ENCODE measurements at regions not wholly inside any gene's neighbourhood (a gene's known extent, or its start where the extent isn't known, plus 50 kb on each side); places are given as distances from the start of the nearest gene placed in this dataset.

DNA sequence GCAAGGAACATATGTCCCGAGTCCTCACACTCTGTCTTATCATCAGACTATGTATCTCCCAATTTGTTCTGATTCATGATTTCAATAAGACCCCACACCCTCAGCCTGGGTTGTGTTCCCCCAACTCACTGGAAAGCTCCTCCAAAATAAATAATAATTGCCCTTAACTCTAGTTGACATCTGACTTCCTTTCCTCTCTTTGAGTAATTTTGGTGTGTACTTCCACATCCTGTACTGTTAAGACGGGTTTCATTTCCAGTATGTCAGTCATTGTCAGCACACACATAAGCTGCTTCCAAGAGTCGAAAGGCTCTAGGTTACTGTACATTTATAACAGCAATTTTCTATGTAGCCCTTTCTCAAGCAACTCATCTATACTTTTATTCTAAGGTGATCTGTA, 52.2 kb upstream of the C1QTNF7 start:
- H3K9me3 ChIP-seq, result no peaks in the 10 kb centered on the region
- ATAC-seq (no peak), DNase-seq (no peak)
- H3K27ac ChIP-seq, result peak overlapping the region; percentile 52
- H3K4me1 ChIP-seq, result no peaks in the 10 kb centered on the region
- peak overlapping the region; percentile 52 for H3K4me3 ChIP-seq
- intact Hi-C loops (cut with DNase I), result no loop called here
- TF ChIP-seq, protein P1, sequence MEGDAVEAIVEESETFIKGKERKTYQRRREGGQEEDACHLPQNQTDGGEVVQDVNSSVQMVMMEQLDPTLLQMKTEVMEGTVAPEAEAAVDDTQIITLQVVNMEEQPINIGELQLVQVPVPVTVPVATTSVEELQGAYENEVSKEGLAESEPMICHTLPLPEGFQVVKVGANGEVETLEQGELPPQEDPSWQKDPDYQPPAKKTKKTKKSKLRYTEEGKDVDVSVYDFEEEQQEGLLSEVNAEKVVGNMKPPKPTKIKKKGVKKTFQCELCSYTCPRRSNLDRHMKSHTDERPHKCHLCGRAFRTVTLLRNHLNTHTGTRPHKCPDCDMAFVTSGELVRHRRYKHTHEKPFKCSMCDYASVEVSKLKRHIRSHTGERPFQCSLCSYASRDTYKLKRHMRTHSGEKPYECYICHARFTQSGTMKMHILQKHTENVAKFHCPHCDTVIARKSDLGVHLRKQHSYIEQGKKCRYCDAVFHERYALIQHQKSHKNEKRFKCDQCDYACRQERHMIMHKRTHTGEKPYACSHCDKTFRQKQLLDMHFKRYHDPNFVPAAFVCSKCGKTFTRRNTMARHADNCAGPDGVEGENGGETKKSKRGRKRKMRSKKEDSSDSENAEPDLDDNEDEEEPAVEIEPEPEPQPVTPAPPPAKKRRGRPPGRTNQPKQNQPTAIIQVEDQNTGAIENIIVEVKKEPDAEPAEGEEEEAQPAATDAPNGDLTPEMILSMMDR (IDR thresholded peaks at IDR 0.05), result no peak
- WGBS, 3 donors, result 43 to 48% (median 45%) methylated on average over 3 of the region's 3 CpGs
- H3K27me3 ChIP-seq (ENCODE audit: insufficient read depth in 3 of 3, low read length in 2 of 3), result peaks cover 0 to 5% (median 0%) of the 10 kb centered on the region in 3 donors
- H3K36me3 ChIP-seq (ENCODE audit: insufficient read depth in 1 of 2, low read depth in 1 of 2), result no peaks in the 10 kb centered on the region

DNA sequence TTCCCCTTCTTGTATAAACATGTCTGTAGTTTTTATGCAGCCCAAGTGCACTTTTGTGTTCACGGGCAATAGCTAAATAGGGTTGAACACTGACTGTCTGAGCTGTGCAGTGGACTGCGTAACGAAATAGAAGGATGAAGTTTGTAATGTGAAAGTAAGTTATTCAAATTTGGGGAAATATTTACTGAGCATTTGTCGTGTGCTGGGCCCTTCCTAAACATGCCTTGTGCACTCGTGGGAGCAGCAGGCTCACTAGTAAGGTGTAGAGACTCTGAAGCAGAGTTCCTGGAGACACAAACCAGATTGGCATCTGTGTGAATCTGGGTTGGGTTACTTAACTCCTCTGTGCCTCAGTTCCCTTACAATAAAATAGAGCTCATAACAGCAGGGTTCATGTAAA, 51.7 kb upstream of the C1QTNF7 start:
- Histone ChIP-seq H3K27ac (no peak overlapping the region), H3K4me3 (no peak overlapping the region), H3K36me3 (ENCODE audit: insufficient read depth in 1 of 2, low read depth in 1 of 2) (no peaks in the 10 kb centered on the region), H3K27me3 (ENCODE audit: insufficient read depth in 3 of 3, low read length in 2 of 3) (peaks cover 0 to 5% (median 0%) of the 10 kb centered on the region in 3 donors), H3K9me3 (no peaks in the 10 kb centered on the region), H3K4me1 (no peaks in the 10 kb centered on the region)
- DNase-seq (no peak), ATAC-seq (no peak)
- WGBS, 3 donors, result 49 to 70% (median 59%) methylated on average over 5 of the region's 5 CpGs
- TF ChIP-seq, protein P1 (IDR thresholded peaks at IDR 0.05), result no peak
- intact Hi-C loops (cut with DNase I), result no loop called here

DNA sequence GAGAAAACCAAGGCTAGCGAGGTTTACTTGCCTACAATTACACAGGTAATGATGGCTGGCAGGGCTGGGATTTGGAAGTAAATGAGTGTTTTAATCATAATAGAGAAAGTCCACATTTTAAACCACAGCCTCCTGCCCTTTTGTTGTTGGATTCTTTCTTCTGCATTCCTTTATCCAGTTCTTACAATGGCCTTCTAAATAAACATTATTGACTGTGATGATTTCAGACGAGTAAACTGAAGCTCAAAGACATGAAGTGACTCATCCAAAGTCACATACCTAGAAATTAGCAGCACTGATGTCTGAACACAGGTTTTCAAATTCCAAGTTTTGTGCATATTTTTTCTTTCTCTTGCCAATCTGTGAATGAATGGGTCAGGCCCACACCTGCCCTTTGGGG, 51.2 kb upstream of the C1QTNF7 start:
- intact Hi-C loops (cut with DNase I), result no loop called here
- H3K36me3 ChIP-seq (ENCODE audit: insufficient read depth in 1 of 2, low read depth in 1 of 2), result no peaks in the 10 kb centered on the region
- H3K4me3 ChIP-seq, result no peak overlapping the region
- H3K9me3 ChIP-seq, result no peaks in the 10 kb centered on the region
- DNase-seq (no peak), ATAC-seq (no peak)
- no peaks in the 10 kb centered on the region for H3K4me1 ChIP-seq
- TF ChIP-seq, protein P1 (IDR thresholded peaks at IDR 0.05), result no peak
- no peak overlapping the region for H3K27ac ChIP-seq
- 63 to 81% (median 72%) methylated on average over 2 of the region's 2 CpGs for WGBS, 3 donors
- H3K27me3 ChIP-seq (ENCODE audit: insufficient read depth in 3 of 3, low read length in 2 of 3), result peaks cover 0 to 5% (median 0%) of the 10 kb centered on the region in 3 donors

Data from psoas muscle (tissue), 7 donors.